ENCODE measurements at regions not wholly inside any gene's neighbourhood (a gene's known extent, or its start where the extent isn't known, plus 50 kb on each side); places are given as distances from the start of the nearest gene placed in this dataset.

DNA sequence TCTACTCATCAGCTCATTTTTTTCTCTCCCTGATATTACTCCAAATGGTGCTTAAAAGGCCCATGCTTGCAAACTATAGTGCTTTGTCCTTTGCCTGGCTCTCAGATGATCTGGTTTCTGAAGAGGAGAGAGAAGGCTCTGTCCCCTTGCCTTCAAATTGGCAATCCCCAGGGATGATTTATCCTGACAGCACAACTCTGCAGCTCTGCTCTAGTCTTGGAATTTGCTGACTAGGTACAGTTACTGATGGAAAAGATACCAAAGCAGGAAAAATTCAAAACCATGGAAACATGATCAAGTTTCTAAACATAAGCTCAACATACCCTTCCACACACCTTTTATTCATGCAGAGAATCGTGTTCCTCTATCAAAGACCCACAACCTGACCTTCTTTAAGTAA, 106.7 kb upstream of the CADPS start:
- DNase-seq, result no peak

DNA sequence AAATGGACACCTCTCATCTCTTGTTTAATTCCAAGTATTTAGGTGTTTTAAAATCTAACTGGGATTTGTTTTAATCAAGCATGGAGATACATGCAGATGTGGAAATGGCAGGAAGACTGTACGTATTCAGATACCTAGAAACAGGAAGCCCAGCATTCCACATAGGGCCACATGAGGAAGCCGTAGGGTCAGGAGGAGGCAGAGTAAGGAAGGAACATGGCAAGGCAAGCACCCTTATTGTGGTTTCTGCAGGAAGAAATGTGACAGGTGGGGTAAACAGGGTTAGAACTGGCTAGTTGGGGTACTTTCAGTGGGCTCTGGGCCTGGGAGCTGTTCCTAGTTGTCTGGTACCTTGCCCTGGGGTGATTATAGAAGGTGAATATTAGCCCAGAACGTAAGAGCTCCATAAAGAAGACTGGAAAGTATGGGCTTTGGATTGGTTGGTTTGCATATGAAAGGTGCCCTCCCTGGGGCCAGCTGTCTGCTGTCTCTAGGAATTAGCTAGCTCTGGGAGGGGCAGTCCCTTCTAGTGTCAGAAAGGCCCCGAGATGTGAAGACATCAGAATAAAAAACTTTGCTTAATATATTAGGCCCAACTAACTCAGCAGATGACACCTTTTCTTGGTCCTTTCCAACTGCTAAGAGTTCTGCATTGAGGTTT, 107.7 kb upstream of the CADPS start:
- DNase-seq, result no peak

- DNase-seq, result no peak
These were observed 110.8 kb upstream of the CADPS start for GRCh38 chr3:62986061-62986460.

GRCh38 chr3:62987721-62988120, 112.5 kb upstream of the CADPS start:
- no peak for DNase-seq

DNA sequence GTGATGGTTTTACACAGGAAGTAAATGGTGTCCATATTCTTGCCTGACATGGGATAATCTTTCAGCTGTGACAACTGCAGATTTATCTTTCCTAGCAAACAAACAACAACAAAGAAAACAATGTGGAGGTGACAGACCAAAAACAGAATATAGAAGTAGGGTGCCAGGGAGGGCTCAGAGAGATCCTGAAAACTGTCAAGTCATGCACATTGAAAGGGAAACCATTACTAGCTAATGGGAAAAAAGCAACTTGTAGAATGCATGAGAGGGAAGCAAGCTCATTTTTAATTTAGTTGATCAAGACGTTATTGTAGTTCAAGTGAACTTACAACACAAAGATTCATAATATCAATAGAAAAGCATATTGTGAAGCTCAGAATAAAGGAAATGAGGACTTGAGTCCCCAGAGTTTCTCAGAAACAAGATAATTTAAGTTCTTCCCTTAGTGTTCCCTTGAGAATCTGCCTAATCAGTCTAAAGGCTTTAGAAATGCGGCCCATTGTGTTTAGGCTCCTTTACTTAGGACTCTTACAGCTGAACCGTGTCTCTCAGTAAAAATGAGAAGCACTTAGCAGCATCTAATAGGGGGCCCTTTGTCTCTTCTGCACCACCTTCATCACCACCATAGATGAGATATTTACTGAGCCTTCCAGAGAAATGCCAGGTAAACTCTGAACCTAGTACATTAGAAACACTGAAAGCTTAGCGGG, 115.6 kb upstream of the CADPS start:
- no peak for DNase-seq

GRCh38 chr3:62992520-62992919, 117.3 kb upstream of the CADPS start:
- no peak for DNase-seq

GRCh38 chr3:62995119-62995518, 119.9 kb upstream of the CADPS start:
- no peak for DNase-seq

GRCh38 chr3:62995530-62995929, 120.3 kb upstream of the CADPS start:
- no peak for DNase-seq

GRCh38 chr3:62997369-62997768, 122.2 kb upstream of the CADPS start:
- DNase-seq, result no peak

DNA sequence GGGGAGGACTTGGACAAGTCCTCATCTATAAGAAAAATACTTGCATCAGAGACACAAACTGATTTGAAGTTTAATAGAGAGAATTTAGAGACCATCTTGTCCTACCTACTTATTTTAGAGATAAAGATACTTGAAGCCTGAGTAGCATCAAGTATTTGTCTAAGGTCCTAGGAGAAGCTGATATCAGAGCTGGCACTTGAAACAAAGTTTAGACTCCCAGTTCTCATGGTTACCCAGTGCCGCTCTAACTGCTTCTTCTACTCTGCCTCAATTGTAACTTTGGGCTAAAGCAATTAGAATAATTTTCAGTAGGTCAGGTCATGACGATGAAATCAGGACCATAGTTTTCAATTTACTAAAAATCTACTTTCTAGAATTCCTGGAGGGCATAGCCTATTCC, 123.9 kb upstream of the CADPS start:
- no peak for DNase-seq

DNA sequence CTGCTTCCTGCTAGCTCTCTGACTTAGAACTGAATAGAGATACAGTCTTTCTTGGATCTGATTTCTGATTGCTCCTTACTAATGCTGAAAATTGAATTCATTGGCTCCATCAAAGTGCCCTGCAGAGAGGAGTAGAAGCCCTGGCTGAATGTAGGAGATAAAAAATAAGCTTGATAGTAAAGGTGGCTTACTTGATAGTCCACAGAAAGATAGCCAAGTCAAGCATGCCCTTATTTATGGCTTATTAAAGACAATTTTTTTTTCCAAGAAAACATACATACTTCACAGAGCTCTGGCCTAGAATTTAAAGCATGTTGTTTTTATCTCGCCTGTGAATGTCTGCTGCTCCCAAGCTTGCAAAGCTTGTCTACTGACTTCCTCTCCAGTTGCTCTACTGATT, 124.6 kb upstream of the CADPS start:
- DNase-seq, result no peak

DNA sequence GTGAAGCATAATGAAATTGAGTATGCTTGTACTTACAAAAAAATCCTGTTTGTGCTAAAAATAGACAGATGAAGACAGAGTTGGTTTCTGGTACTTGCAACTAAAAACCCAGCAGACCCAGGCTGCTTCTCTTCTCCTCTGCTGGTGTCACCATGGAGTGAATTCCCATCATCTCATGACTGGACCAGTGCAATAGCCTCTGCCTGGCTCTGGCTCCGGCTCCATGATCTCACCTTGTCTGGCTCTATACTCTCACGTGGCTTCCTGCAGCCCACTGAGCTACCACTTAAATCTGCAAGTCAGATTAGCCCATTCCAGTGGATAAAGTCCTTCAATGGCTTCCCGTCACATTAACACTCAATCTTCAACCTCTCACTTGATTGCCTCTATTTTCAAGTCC, 129.2 kb upstream of the CADPS start:
- no peak for DNase-seq

DNA sequence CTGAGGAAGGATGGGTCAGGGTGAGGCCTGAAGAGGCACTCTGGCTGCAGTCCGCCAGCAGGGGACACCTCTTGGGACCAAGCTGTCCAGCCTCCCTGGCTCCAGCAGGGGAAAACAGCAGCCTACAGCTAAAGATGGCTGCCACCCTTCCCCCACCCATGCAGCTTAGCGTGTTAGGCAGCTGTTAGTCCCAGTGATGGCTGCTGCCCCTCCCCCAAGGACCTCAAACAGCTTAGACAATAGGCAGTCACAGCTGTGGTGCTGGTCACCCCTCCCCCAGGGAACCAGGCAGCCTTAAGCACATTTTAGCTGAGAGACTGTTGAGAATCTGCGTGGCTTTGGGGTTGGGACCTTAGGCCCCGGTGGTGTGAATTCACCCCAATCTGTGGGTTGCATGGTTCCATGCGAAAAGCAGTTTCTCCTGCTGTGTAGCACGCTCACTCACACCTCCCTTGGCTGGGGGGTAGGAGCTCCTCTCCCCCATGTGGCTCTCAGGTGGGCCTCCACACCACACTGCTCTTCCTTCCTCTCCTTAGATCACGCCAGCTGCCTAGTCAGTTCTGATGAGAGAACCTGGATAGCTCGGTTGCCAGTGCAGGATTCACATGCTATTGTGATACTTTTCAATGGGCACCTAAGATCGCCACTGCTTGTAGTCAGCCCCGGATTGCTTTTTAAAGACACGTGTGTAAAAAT, 140.5 kb upstream of the CADPS start:
- DNase-seq, result no peak

- DNase-seq, result no peak
These were observed 146.9 kb upstream of the CADPS start for GRCh38 chr3:63022114-63022513.

DNA sequence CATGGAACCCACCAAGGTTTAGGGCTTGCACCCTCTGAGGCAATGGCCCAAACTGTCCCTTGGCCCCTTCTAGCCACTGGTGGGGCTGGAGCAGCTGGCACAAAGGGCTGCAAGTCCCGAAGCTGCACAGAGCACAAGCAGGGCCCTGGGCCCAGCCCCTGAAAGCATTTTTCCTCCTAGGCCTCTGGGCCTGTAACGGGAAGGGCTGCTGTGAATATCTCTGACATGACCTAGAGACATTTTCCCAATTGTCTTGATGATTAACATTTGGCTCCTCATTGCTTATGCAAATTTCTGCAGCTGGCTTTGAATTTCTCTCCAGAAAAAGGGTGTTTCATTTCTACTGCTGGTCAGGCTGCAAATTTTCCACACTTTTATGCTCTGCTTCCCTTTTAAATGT, 151.5 kb upstream of the CADPS start:
- DNase-seq, result no peak

DNA sequence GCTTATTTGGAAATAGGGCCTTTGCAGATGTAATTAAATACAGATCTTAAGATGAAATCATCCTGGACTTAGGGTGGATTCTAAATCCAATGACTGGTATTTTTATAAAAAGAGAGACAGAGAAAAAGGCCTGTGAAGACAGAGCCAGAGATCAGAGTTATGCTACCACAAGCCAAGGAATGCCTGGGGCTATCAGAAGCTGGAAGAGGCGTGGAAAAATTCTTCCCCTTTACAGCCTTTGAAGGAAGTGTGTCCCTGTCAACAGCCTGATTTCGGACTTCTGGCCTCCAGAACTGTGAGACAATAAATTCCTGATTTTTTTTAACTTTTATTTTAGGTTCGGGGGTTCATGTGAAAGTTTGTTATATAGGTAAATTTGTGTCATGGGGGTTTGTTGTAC, 154.1 kb upstream of the CADPS start:
- no peak for DNase-seq

- no peak for DNase-seq
These were observed 154.7 kb upstream of the CADPS start for GRCh38 chr3:63029921-63030320.

DNA sequence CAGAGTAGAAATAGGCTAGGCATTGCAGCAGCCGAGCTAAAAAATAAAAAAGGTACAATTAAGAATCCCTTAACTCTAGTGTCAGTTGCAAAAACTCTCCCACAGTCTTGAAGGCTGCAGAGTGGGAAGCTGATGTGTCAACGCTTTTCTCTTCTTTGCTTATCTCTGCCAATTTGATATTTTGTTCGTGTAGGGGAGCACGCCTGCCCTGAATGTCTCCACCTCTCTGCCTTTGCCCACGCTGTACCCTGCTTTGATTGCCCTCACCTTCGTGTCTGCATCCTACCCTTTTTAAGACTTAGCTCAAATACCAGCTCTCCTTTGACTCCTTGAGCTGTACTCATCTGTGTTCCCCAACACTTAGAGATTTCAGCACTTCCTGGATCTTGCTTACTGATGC, 155.4 kb upstream of the CADPS start:
- no peak for DNase-seq

GRCh38 chr3:63032881-63033280, 157.7 kb upstream of the CADPS start:
- DNase-seq, result no peak

GRCh38 chr3:63034101-63034500, 158.9 kb upstream of the CADPS start:
- no peak for DNase-seq

- DNase-seq, result no peak
These were observed 161.9 kb upstream of the CADPS start for GRCh38 chr3:63037116-63037515.

DNA sequence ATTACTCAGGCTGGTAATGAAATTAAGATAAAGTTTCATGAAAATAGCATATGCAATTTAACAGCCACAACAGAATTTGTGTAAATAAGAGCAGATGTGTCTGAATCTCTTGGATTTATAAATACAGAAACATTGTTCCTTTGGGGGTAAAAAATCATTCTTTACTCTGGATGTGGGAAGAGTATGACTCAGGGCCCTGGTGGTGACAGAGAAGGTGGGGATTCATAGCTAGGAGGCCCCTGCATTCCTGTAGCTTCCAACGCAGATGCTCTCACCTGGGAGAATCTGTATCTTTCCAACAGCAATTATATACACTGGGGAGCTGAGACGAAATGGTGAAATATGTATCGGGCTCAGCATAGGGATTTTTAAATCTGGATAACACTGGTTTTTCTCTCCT, 167.6 kb upstream of the CADPS start:
- DNase-seq, result no peak

DNA sequence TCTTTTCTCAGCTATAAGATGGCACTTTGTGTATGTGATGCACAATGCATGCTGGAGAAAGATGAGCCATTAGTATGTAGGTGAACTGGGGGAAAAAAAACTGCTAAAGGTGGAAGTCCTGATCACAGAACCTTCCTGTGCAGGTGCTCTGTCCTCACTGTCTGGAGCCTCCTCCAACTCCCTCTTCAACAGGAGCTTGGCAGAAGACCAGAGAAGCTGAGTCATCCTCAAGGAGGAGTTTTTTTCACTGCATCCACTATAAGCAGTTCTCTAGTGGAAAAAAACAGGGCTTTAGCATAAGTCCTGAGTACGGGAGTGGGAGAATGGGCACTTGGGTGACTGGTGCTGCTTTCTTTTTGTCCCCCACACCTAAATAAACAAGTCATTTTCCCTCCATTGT, 168.4 kb upstream of the CADPS start:
- no peak for DNase-seq

GRCh38 chr3:63046152-63046551, 170.9 kb upstream of the CADPS start:
- no peak for DNase-seq
